Osteocyte (in vitro differentiated cells): ENCODE measurements at regions not wholly inside any gene's neighbourhood (a gene's known extent, or its start where the extent isn't known, plus 50 kb on each side); places are given as distances from the start of the nearest gene placed in this dataset.
"Not testable (repeated sequence)": the region's sequence is repeated elsewhere in the genome, so short reads cannot be mapped to it uniquely, and the experiment has no call there.

ENCODE experiments used
- DNase-seq: peaks from one replicate; pipeline ENCODE4 v3.0.0; 2021; ENCODE audit warnings: mixed read lengths; ENCODE audit not compliant: unreplicated experiment; ENCODE audit errors: extremely low spot score
- H3K27ac Mint-ChIP-seq: one replicate; pipeline ENCODE4 v1.8.0; 2021; ENCODE audit warnings: mild to moderate bottlenecking, mixed read lengths; ENCODE audit not compliant: unreplicated experiment
- H3K27me3 Mint-ChIP-seq: one replicate; pipeline ENCODE4 v1.8.0; 2021; ENCODE audit warnings: mixed read lengths; ENCODE audit not compliant: unreplicated experiment
- H3K36me3 Mint-ChIP-seq: one replicate; pipeline ENCODE4 v1.8.0; 2021; ENCODE audit warnings: mixed read lengths; ENCODE audit not compliant: unreplicated experiment
- H3K4me1 Mint-ChIP-seq: one replicate; pipeline ENCODE4 v1.8.0; 2021; ENCODE audit warnings: mixed read lengths; ENCODE audit not compliant: unreplicated experiment
- H3K4me3 Mint-ChIP-seq: one replicate; pipeline ENCODE4 v1.8.0; 2021; ENCODE audit warnings: mild to moderate bottlenecking, moderate library complexity, mixed read lengths; ENCODE audit not compliant: unreplicated experiment
- H3K9me3 Mint-ChIP-seq: one replicate; pipeline ENCODE4 v1.8.0; 2021; ENCODE audit warnings: mixed read lengths; ENCODE audit not compliant: unreplicated experiment
- CTCF ChIP-seq: fragments of 200-600 bp; sonication (generic); IDR thresholded peaks from 2 replicates; pipeline ENCODE4 v1.5.0; 2021; ENCODE audit warnings: antibody characterized with exemption, mild to moderate bottlenecking, moderate library complexity

DNA sequence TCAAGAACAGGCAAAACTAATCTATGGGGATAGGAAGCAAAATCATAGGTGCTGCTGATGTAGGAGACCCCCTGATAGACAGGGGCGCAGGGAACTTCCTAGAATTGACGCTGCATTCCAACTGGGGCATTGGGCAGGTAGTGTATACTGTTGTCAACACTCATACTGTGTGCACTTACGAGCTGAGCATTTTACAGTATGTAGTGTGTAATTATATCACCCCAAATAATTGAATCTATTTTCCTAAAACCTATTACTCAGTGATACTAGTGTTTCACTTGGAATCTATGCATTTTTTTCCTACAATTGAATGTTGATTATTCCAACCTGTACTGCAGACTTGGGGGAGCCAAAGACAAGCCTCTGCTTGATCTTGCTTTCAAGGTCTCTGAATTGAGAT, 207.0 kb upstream of the PRKCQ start:
- Mint-ChIP-seq H3K27me3 (peaks cover 8% of the 10 kb centered on the region), H3K36me3 (no peaks in the 10 kb centered on the region), H3K4me3 (no peak overlapping the region), H3K27ac (no peak overlapping the region), H3K9me3 (no peaks in the 10 kb centered on the region), H3K4me1 (no peaks in the 10 kb centered on the region)
- no peak for DNase-seq
- TF ChIP-seq CTCF, result no peak

- H3K4me1 Mint-ChIP-seq, result peaks cover under 1% of the 10 kb centered on the region
- H3K27me3 Mint-ChIP-seq, result peaks cover 8% of the 10 kb centered on the region
- H3K27ac Mint-ChIP-seq, result no peak overlapping the region
- no peaks in the 10 kb centered on the region for H3K9me3 Mint-ChIP-seq
- H3K36me3 Mint-ChIP-seq, result no peaks in the 10 kb centered on the region
- H3K4me3 Mint-ChIP-seq, result no peak overlapping the region
- DNase-seq, result no peak
- TF ChIP-seq CTCF, result peak; percentile 71
Observed at GRCh38 chr10:6786579-6787031, 206.5 kb upstream of the PRKCQ start.

- not testable (repeated sequence) for H3K27ac Mint-ChIP-seq, H3K27me3 Mint-ChIP-seq, H3K4me3 Mint-ChIP-seq, H3K9me3 Mint-ChIP-seq, DNase-seq, H3K36me3 Mint-ChIP-seq
- peaks cover 14% of the 10 kb centered on the region for H3K4me1 Mint-ChIP-seq
Observed at GRCh38 chr10:6784429-6784828, 204.4 kb upstream of the PRKCQ start.

DNA sequence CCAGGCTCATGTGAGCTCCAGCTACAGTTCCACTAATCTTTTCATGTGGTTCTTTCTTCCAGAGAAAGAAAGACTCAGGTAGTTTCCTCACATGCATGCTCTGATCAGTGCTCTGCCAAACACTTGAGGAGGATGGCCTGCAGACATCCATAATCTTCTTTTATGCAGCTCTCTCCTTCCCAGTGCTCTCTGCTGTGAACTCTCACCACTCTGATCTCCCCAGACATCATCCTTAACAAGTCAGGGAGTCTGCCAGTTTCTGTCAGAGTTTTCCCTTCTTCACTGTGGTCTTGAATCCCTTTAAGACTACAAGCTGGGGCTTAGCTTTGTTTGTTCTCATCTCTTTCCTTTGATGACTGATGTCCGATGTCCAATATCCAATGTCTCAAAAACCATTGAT, 203.4 kb upstream of the PRKCQ start:
- DNase-seq, result no peak
- H3K9me3 Mint-ChIP-seq, result no peaks in the 10 kb centered on the region
- H3K27ac Mint-ChIP-seq, result no peak overlapping the region
- H3K4me3 Mint-ChIP-seq, result no peak overlapping the region
- TF ChIP-seq CTCF, result no peak
- H3K27me3 Mint-ChIP-seq, result no peaks in the 10 kb centered on the region
- H3K4me1 Mint-ChIP-seq, result peaks cover 19% of the 10 kb centered on the region
- no peaks in the 10 kb centered on the region for H3K36me3 Mint-ChIP-seq

DNA sequence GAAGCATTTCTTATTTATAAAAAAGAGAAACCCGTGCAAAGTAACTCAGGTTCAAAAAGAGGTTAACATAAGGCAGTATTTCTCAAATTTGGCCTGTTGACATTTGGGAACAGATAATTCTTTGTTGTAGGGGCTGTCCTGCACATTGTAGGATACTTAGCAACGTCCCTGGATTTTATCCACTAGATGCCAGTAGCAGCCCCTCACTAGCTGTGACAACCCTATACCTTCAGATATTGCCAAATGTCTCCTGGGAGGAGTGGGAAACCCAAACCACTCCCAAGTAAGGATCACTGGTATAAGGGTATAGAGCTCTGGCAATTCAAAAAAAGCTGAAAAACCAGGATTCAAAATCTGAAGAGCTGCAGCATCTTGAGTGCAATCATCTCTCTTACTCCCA, 202.3 kb upstream of the PRKCQ start:
- Mint-ChIP-seq H3K9me3 (no peaks in the 10 kb centered on the region), H3K4me1 (peaks cover 23% of the 10 kb centered on the region), H3K4me3 (no peak overlapping the region), H3K36me3 (no peaks in the 10 kb centered on the region), H3K27me3 (no peaks in the 10 kb centered on the region), H3K27ac (no peak overlapping the region)
- DNase-seq, result no peak
- no peak for TF ChIP-seq CTCF

GRCh38 chr10:6781133-6781770, 201.2 kb upstream of the PRKCQ start:
- no peak for DNase-seq
- Mint-ChIP-seq H3K36me3 (no peaks in the 10 kb centered on the region), H3K27ac (no peak overlapping the region), H3K27me3 (no peaks in the 10 kb centered on the region), H3K4me3 (no peak overlapping the region), H3K9me3 (no peaks in the 10 kb centered on the region), H3K4me1 (peaks cover 23% of the 10 kb centered on the region)
- TF ChIP-seq CTCF, result no peak
